K562 (cell line): ENCODE measurements at regions not wholly inside any gene's neighbourhood (a gene's known extent, or its start where the extent isn't known, plus 50 kb on each side); places are given as distances from the start of the nearest gene placed in this dataset.

Experiments
- ATAC-seq: fragments of 200-7000 bp; cut with Tn5 transposase; 3 replicates; pipeline ENCODE4 v1.9.1; 2020; ENCODE audit warnings: moderate library complexity
- BruUV-seq: library from RNA; stranded (reverse); fragments of 400-500 nt; replicated peaks from 2 replicates; lab custom pipeline; 2021; lab: Mats Ljungman, UMichigan
- CTCF ChIA-PET: fragments of 300-600 bp; formaldehyde crosslinking; extraction: SDS; loops from one replicate; lab custom pipeline; 2021; ENCODE audit warnings: low intra/inter-chr PET ratio; lab: Yijun Ruan, JAX
- POLR2A ChIA-PET: fragments of 300-600, 350-650 bp; sonication (Branson Sonifier 250); formaldehyde crosslinking; extraction: SDS; loops from one replicate; lab custom pipeline; 2021; ENCODE audit warnings: antibody characterized with exemption, inconsistent platforms; lab: Yijun Ruan, JAX
- DNase-seq, 4 experiments: peaks; one replicate each; pipeline versions ENCODE4 v3.0.0 to v3.0.0-alpha.2; 2011 to 2018; ENCODE audit warnings: low spot score in 3 of 4, mixed read lengths in 3 of 4; ENCODE audit errors: extremely low read depth in 1 of 4
- FAIRE-seq: peaks from 2 replicates; lab custom pipeline; 2011; peaks lifted over from hg19 to GRCh38; lab: Jason Lieb, UNC
- H2AFZ ChIP-seq: 2 replicates; pipeline ENCODE4 v1.6.0; 2011; ENCODE audit warnings: low read depth, low read length, control low read depth, inconsistent platforms
- H3K27ac ChIP-seq: fragments of 200-600 bp; 3 replicates; pipeline ENCODE4 v1.8.0; 2011; ENCODE audit warnings: low read depth, mild to moderate bottlenecking, control low read depth, inconsistent platforms, low read length, moderate library complexity, mixed read lengths; ENCODE audit errors: extremely low read depth
- H3K27me3 ChIP-seq, 2 experiments: fragments of 300-600 bp in 1 of 2; 2 replicates in 1 of 2; 3 replicates in 1 of 2; pipeline versions ENCODE4 v1.6.0 to v1.8.0; 2011; ENCODE audit warnings: inconsistent platforms in 2 of 2, low read length in 2 of 2, mild to moderate bottlenecking in 1 of 2, mixed read lengths in 1 of 2, moderate library complexity in 1 of 2; ENCODE audit not compliant: control insufficient read depth in 2 of 2, insufficient read depth in 2 of 2
- H3K36me3 ChIP-seq: fragments of 300-600 bp; 3 replicates; pipeline ENCODE4 v1.8.0; 2011; ENCODE audit warnings: mild to moderate bottlenecking, low read length, inconsistent platforms; ENCODE audit not compliant: control insufficient read depth, insufficient read depth
- H3K4me1 ChIP-seq, 2 experiments: fragments of 200-600 bp in 1 of 2; replicated peaks in 1 of 2; 2 replicates in 1 of 2; 3 replicates in 1 of 2; pipeline versions ENCODE4 v1.5.1 to v1.8.0; 2011; ENCODE audit warnings: inconsistent platforms in 2 of 2, low read length in 2 of 2, mild to moderate bottlenecking in 1 of 2, mixed read lengths in 1 of 2, moderate library complexity in 1 of 2; ENCODE audit not compliant: control insufficient read depth in 2 of 2, insufficient read depth in 2 of 2
- H3K4me2 ChIP-seq: 2 replicates; pipeline ENCODE4 v1.6.1; 2011; ENCODE audit warnings: low read length, control low read depth, inconsistent platforms, mixed read lengths; ENCODE audit not compliant: insufficient read depth
- H3K4me3 ChIP-seq: fragments of 200-600 bp; sonication (generic), shearing (Covaris generic); 2 replicates; pipeline ENCODE4 v1.5.1; 2016; ENCODE audit warnings: control low read depth, inconsistent platforms
- H3K79me2 ChIP-seq: fragments of 200-600 bp; 3 replicates; pipeline ENCODE4 v1.8.0; 2011; ENCODE audit warnings: low read length, inconsistent platforms; ENCODE audit not compliant: control insufficient read depth, insufficient read depth
- H3K9ac ChIP-seq, 2 experiments: 2 replicates each; pipeline versions ENCODE4 v1.6.0 to v1.6.1; 2011; ENCODE audit warnings: low read depth in 2 of 2, low read length in 2 of 2, control low read depth in 1 of 2, inconsistent platforms in 1 of 2, mild to moderate bottlenecking in 1 of 2, mixed read lengths in 1 of 2; ENCODE audit not compliant: insufficient read depth in 1 of 2
- H3K9me1 ChIP-seq: one replicate; pipeline ENCODE4 v1.6.0; 2011; ENCODE audit warnings: inconsistent platforms, mild to moderate bottlenecking, low read length, moderate library complexity; ENCODE audit not compliant: control insufficient read depth, insufficient read depth
- H3K9me3 ChIP-seq: replicated peaks from 2 replicates; pipeline ENCODE4 v1.5.1; 2011; ENCODE audit warnings: low read depth, low read length, inconsistent platforms; ENCODE audit not compliant: control insufficient read depth, insufficient read depth
- H4K20me1 ChIP-seq: replicated peaks from 2 replicates; pipeline ENCODE4 v1.6.1; 2011; ENCODE audit warnings: low read length, inconsistent platforms, mixed read lengths; ENCODE audit not compliant: control insufficient read depth, insufficient read depth
- ASH1L ChIP-seq: fragments of 450-650 bp; IDR thresholded peaks from 2 replicates; pipeline ENCODE4 v1.6.1; 2018; ENCODE audit warnings: borderline replicate concordance, mild to moderate bottlenecking, low read depth; ENCODE audit not compliant: partially characterized antibody
- CCAR2 ChIP-seq: fragments of 200-400 bp; formaldehyde crosslinking; IDR thresholded peaks from 2 replicates; pipeline ENCODE4 v1.6.1; 2017; ENCODE audit warnings: mild to moderate bottlenecking, low read depth, low read length
- CHCHD3 ChIP-seq: fragments of 250-450 bp; sonication (Bioruptor Pico); IDR thresholded peaks from 2 replicates; pipeline ENCODE4 v2.1.2; 2022; ENCODE audit warnings: mild to moderate bottlenecking
- CREB3 ChIP-seq: fragments of 450-650 bp; conservative IDR thresholded peaks from 2 replicates; pipeline ENCODE4 v1.6.1; 2016; ENCODE audit warnings: missing genetic modification characterization, low read depth, mild to moderate bottlenecking, missing compliant biosample characterization, moderate library complexity
- IRF1 ChIP-seq: sonication (generic); formaldehyde crosslinking; IDR thresholded peaks from 2 replicates; pipeline ENCODE4 v1.8.0; 2022; ENCODE audit warnings: missing genetic modification reagents, mild to moderate bottlenecking, borderline replicate concordance
- MAZ ChIP-seq, 2 experiments: fragments of 450-650 bp in 1 of 2; sonication (generic) in 1 of 2; formaldehyde crosslinking; IDR thresholded peaks in 1 of 2; conservative IDR thresholded peaks in 1 of 2; 2 replicates each; pipeline versions ENCODE4 v1.4.0 to v1.5.0; 2020; ENCODE audit warnings: mild to moderate bottlenecking in 1 of 2, missing genetic modification reagents in 1 of 2
- SNAPC5 ChIP-seq: fragments of 250-450 bp; sonication (Bioruptor Pico); IDR thresholded peaks from 2 replicates; pipeline ENCODE4 v1.8.0; 2021; ENCODE audit warnings: moderate library complexity, mild to moderate bottlenecking, inconsistent platforms
- YBX1 ChIP-seq: fragments of 450-650 bp; IDR thresholded peaks from 2 replicates; pipeline ENCODE4 v1.7.1; 2016; ENCODE audit warnings: mild to moderate bottlenecking
- in situ Hi-C: fragments of 300-500 bp; cut with MboI; formaldehyde crosslinking; loops from 4 replicates; pipeline ENCODE4 v1.15.0; 2018; ENCODE audit warnings: inconsistent platforms, mixed read lengths
- intact Hi-C: fragments of 100-400 bp; cut with micrococcal nuclease; formaldehyde crosslinking; loops from 2 replicates; pipeline ENCODE4 v1.14.2; 2022
- TF ChIP-seq, protein P1 (sequence below): sonication (generic); formaldehyde crosslinking; IDR thresholded peaks from 2 replicates; pipeline ENCODE4 v1.8.0; 2022; ENCODE audit warnings: missing genetic modification reagents, mild to moderate bottlenecking, borderline replicate concordance

- H3K79me2 ChIP-seq = no peaks in the 10 kb centered on the region
- in situ Hi-C loops = no loop called here
- no peak overlapping the region for H3K9ac ChIP-seq
- no peaks in the 10 kb centered on the region for H3K36me3 ChIP-seq
- no peaks in the 10 kb centered on the region for H3K4me1 ChIP-seq
- no peaks in the 10 kb centered on the region for H3K27me3 ChIP-seq
- intact Hi-C loops = no loop called here
- no peak for ATAC-seq
- BruUV-seq = no TSS peak
- H3K9me1 ChIP-seq = no peaks in the 10 kb centered on the region
- CTCF ChIA-PET = no interaction called here
- no peak overlapping the region for H2AFZ ChIP-seq
- POLR2A ChIA-PET = no interaction called here
- FAIRE-seq = no peak
- DNase-seq = no peak
- H3K4me2 ChIP-seq = no peak overlapping the region
- H3K4me3 ChIP-seq = no peak overlapping the region
- H4K20me1 ChIP-seq = no peaks in the 10 kb centered on the region
- H3K9me3 ChIP-seq = no peaks in the 10 kb centered on the region
- TF ChIP-seq MAZ (CRISPR knock-in tag; conservative IDR thresholded peaks at IDR 0.05 in 1 of 2, IDR thresholded peaks at IDR 0.05 in 1 of 2) (no peak), CHCHD3 (CRISPR knock-in tag) (no peak), YBX1 (no peak), IRF1 (CRISPR knock-in tag) (no peak), CREB3 (tag) (no peak), ASH1L (no peak), CCAR2 (no peak), SNAPC5 (CRISPR knock-in tag) (no peak)
- TF ChIP-seq, protein P1, sequence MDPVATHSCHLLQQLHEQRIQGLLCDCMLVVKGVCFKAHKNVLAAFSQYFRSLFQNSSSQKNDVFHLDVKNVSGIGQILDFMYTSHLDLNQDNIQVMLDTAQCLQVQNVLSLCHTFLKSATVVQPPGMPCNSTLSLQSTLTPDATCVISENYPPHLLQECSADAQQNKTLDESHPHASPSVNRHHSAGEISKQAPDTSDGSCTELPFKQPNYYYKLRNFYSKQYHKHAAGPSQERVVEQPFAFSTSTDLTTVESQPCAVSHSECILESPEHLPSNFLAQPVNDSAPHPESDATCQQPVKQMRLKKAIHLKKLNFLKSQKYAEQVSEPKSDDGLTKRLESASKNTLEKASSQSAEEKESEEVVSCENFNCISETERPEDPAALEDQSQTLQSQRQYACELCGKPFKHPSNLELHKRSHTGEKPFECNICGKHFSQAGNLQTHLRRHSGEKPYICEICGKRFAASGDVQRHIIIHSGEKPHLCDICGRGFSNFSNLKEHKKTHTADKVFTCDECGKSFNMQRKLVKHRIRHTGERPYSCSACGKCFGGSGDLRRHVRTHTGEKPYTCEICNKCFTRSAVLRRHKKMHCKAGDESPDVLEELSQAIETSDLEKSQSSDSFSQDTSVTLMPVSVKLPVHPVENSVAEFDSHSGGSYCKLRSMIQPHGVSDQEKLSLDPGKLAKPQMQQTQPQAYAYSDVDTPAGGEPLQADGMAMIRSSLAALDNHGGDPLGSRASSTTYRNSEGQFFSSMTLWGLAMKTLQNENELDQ (CRISPR knock-in tag) = no peak
- no peak overlapping the region for H3K27ac ChIP-seq
Measured at GRCh38 chr9:109976303-109976702, 196.3 kb downstream of the PALM2AKAP2 start.
